ENCODE measurements at regions not wholly inside any gene's neighbourhood (a gene's known extent, or its start where the extent isn't known, plus 50 kb on each side); places are given as distances from the start of the nearest gene placed in this dataset.

DNA sequence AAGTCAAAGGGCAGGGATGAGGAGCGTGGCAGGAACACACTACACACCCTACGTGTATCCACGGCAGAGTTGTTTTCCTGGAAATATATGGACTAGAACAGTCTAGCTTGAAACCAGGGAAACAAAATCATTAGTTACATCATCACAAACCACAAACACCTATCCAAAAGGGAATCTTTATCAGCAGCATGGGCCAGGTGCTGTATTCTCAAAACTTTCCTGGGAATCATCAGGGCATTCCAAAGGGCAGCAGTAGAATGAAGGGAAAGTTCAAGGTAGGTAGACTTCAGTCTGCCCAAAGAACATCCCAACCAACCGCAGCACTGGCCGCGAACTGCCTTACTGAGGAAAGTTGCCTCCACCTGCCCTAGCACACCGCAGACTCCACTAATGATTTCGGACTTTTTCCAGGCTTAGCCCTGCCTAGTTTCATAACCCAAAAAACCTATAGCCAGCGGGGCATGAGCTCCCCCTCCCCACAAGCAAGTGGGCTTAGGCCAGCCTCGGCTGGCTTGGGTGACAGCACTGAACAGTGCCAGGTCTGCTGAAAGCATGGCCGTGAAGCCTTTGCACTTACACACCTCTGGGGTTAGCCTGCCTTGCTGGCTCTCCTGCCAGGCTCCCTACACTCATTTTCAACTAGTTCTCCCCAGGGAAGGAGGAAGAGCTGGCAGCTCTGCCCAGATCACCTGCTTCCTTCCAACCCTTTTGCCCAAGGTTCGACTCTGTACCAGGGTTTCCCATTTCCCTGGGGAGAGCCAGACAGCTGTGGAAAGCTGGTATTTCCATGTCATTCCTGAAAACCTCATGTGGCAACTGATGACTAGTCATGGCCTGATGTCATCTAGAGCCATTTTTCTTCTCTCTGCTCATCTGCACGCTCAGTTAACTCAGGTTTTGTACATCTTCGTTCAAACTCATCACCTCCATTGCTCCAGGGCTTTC, 77.3 kb upstream of the UBAC2 start:
- no peak for DNase-seq (ENCODE audit: low spot score)

- no peak for DNase-seq (ENCODE audit: low spot score)
These were observed 76.6 kb upstream of the UBAC2 start for GRCh38 chr13:99124046-99124400.

GRCh38 chr13:99124794-99125316, 75.8 kb upstream of the UBAC2 start:
- no peak for DNase-seq (ENCODE audit: low spot score)

DNA sequence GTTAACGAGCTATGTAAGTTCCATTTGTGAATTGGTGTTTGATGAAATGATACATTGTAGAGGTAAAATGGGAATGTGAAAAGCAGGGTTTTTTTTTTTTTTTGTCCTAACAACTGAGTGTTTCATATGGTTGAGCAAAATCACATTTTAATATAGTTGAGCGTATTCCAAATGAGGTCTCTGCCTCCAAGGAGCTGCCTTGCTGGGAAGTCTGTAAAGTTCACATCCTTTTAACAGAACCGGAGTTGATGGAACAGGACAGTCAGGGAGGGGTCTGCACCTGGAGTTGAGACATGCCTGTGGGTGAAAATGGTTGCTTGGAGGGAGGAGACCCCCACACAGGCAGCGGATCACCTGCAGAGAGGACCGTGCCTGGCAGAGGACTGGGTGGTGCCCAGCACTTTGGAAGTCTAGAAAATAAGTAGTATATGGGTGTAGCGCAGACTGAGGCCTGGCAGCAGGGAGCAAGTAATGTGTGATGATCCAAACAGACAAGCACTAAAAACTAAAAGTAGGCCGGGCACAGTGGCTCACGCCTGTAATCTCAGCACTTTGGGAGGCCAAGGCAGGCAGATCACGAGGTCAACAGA, 75.2 kb upstream of the UBAC2 start:
- no peak for DNase-seq (ENCODE audit: low spot score)

DNA sequence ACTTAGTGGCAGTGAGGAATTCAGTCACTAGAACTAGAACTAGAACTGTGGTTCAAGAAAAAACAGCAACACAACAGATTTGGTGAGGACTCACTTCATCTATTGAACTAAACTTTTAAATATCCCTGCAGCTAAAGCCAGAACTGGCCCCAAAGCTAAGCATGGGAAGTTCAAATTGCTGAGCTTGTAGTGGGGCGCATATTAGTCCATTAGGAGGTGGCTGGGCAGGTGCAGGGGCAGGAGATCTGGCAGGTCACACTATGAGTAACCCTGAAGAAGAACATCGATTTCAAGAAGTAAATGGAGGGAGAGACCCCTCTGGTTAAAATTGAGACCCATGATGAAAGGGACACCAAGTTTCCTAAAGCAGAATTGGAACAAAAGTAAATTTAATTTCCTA, 73.8 kb upstream of the UBAC2 start:
- DNase-seq (ENCODE audit: low spot score), result no peak

- no peak for DNase-seq (ENCODE audit: low spot score)
These were observed 71.6 kb upstream of the UBAC2 start for GRCh38 chr13:99129050-99129449.

DNA sequence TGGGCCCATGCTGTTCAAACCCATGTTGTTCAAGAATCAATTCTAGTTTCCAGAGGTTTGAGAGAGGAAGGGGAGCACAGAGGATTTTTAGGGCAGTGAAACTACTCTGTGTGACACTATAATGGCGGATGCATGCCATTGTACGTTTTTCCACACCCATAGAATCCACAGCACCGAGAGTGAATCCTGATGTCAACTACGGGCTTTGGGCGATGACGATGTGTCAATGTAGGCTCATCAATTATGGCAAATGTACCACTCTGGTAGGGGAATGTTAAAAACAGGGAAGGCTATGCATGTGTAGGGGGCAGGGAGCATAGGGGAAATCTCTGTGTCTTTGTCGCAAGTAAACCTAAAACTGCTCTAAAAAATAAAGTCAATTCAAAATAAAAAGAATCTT, 70.7 kb upstream of the UBAC2 start:
- DNase-seq (ENCODE audit: low spot score), result no peak

GRCh38 chr13:99131410-99131809, 69.2 kb upstream of the UBAC2 start:
- DNase-seq (ENCODE audit: low spot score), result no peak

DNA sequence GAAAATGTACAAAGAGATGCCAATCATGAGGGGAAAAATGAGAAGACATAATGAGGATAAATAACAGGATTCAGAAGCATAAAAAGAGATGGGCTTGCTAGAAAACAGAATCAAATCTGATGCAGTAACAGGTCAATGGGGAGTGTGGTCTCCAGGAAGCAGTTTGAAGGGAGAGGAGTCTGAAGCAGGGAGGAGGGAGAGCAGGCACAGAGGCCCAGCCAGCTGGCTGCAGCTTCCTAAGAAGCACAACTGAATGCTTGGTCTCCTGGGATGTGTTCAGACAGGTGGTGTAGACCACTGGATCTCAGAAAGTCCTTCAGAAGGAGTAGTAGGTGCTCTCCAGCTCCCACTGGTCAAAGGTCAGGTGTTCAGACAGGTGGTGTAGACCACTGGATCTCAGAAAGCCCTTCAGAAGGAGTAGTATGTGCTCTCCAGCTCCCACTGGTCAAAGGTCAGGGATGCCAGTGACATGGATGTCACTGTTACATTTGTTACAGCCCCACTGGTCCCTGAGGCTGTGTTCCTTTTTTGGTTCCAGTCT, 68.3 kb upstream of the UBAC2 start:
- no peak for DNase-seq (ENCODE audit: low spot score)

DNA sequence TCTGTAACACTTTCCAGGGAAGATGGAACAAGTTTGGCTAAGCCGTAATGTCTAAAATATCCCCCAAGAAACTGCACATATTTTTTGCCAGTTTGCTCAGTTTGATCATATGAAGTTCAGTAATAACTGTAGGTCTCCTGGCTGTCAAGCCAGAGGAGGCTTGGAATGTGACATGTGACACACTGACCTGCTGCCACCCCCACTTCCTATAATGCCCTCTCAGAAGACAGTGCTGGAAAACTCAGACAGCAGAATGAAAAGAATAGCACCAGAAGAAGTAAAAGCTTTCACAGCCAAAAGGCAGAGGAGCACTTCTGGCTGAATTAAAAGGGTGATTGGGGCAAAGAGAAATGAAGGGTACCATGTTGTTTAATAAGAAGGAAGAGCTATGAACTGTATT, 67.4 kb upstream of the UBAC2 start:
- no peak for DNase-seq (ENCODE audit: low spot score)

DNA sequence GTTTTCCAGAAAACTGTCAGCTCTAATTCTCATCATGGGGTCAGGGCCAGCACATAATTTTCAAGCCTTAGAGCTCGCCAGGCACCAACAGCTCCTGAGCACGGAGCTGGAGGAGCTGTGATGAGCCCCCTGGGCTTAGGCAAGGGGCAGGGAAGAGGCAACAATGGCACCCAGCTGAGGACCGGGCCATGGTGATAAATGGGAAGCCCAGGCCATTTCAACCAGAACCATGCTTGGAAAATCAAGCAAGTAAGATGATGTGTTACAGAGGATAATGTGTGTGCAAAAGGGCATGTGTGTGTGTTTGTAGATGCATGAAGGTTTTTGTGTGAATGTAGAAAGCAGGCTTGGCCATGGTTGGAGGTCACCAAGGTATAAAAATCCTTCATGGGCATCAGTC, 66.8 kb upstream of the UBAC2 start:
- DNase-seq (ENCODE audit: low spot score), result no peak

DNA sequence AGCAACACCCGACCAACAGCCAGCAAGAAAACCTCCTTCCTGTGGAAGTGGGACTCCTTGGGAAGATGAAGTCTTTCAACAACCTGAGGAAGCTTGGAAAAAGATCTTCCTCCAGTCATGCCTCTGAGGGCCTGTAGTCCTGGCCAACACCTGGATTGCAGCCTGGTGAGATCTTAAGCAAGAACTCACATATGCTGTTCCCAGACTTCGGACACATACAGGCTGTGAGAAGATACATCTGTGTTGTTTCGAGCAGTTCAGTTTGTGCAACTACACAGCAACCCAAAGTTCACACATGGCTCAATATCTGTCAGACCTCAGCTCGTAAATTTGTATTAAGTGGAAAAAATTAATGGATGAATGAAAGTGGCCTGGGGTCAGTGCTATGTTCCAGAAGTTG, 65.1 kb upstream of the UBAC2 start:
- DNase-seq (ENCODE audit: low spot score), result no peak

DNA sequence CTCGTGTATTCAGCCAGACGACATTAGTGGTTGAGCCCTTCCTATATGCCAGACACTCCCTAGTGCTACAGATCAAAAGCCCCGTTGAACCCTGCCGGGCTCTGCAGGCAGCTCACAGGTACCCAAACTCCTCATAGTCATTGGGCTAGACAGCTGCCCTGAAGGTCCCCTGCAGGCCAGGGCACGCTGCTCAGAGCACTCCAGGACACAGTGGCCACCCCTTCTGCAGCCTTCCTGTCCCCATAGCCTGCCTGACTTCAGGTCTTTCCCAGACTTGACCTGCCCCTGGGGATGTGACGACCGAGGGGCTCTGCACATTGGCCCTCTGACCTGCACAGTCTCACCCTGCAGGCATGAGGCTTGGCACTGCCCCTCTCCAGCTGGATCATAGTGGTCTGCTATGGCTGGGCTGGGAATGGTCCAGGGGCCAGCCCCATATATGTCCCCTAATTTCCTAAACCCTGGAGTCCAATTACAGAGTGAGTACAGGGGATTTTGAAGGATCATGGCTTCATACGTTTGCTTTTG, 64.2 kb upstream of the UBAC2 start:
- DNase-seq (ENCODE audit: low spot score), result no peak

DNA sequence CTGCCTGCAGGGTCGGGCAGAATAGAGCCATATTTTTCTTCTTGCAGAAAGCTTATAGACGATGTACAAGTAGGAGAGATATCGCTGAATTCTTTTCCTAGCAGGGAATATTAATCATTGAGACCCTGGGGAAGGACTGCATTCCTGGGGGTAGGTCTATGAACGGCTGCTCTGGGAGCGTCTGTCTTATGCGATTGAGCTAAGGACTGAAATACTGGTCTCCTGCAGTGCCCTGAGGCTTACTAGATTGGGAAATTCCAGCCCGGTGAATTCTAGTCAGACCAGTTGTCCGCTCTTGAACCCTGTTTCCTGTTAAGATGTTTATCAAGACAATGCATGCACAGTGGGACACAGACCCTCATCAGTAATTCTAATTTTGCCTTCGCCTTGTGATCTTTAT, 59.8 kb upstream of the UBAC2 start:
- DNase-seq (ENCODE audit: low spot score), result no peak

GRCh38 chr13:99143904-99144303, 56.8 kb upstream of the UBAC2 start:
- DNase-seq (ENCODE audit: low spot score), result no peak

- no peak for DNase-seq (ENCODE audit: low spot score)
These were observed 56.3 kb upstream of the UBAC2 start for GRCh38 chr13:99144306-99144705.

GRCh38 chr13:99145461-99145860, 55.2 kb upstream of the UBAC2 start:
- DNase-seq (ENCODE audit: low spot score), result no peak

GRCh38 chr13:99150575-99151361, 49.9 kb upstream of the UBAC2 start:
- DNase-seq (ENCODE audit: low spot score), result no peak
